ENCODE measurements at regions not wholly inside any gene's neighbourhood (a gene's known extent, or its start where the extent isn't known, plus 50 kb on each side); places are given as distances from the start of the nearest gene placed in this dataset.

DNA sequence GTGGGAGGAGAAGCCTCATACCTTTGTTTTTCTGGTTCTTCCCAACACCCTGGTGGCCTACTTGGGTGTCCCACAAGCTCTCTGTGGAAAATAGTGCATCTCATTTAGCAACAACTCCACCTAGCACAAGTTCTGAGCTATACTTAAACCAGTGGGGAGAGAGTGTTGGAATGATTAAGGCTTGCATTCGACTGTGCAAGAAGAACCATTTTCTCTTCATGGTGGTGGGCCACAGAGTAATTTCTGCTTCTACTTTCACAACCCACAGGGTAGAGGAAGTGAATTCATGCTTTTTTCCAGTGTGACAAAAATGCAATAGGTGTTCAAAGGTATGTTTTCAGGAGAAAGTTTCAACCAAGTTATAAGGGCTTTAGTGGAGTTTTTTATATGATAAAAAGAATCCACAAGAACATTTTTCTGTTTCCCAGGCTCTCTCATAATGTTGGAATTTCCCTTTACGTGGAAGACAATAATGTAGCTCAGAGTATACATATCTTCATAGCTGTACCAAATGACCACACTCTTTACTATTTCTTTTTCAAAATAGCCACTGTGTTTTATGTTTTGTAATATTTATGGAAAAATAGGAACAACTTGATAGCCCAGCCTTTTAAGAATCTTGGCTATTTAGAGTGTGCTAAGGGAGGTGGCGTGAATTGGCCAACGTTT, 80.3 kb upstream of the HHIP start:
- TF ChIP-seq, protein P1, sequence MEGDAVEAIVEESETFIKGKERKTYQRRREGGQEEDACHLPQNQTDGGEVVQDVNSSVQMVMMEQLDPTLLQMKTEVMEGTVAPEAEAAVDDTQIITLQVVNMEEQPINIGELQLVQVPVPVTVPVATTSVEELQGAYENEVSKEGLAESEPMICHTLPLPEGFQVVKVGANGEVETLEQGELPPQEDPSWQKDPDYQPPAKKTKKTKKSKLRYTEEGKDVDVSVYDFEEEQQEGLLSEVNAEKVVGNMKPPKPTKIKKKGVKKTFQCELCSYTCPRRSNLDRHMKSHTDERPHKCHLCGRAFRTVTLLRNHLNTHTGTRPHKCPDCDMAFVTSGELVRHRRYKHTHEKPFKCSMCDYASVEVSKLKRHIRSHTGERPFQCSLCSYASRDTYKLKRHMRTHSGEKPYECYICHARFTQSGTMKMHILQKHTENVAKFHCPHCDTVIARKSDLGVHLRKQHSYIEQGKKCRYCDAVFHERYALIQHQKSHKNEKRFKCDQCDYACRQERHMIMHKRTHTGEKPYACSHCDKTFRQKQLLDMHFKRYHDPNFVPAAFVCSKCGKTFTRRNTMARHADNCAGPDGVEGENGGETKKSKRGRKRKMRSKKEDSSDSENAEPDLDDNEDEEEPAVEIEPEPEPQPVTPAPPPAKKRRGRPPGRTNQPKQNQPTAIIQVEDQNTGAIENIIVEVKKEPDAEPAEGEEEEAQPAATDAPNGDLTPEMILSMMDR (IDR thresholded peaks at IDR 0.05), result no peak
- no peak for TF ChIP-seq POLR2AphosphoS5 (IDR thresholded peaks at IDR 0.05; ENCODE audit: low read depth, low read length)
- TF ChIP-seq SIN3A (IDR thresholded peaks at IDR 0.05; ENCODE audit: borderline replicate concordance, insufficient read depth, low read depth, low read length), result no peak
- TF ChIP-seq TCF7L2 (IDR thresholded peaks at IDR 0.05; ENCODE audit: low read depth, low read length), result no peak
